Heart left ventricle (tissue), 13 donors: ENCODE measurements at regions not wholly inside any gene's neighbourhood (a gene's known extent, or its start where the extent isn't known, plus 50 kb on each side); places are given as distances from the start of the nearest gene placed in this dataset.

Experiments
- CTCF ChIP-seq, 12 donors: fragments of 200-600 bp; sonication (generic) in 4 of 12; IDR thresholded peaks; one replicate each; pipeline versions ENCODE4 v1.5.0 to v1.8.0; 2018 to 2022; ENCODE audit warnings: antibody characterized with exemption in 12 of 12, mild to moderate bottlenecking in 5 of 12
- POLR2A ChIP-seq, 2 donors: fragments of 450-650 bp; IDR thresholded peaks; one replicate each; pipeline ENCODE4 v1.6.1; 2017; ENCODE audit warnings: antibody characterized with exemption in 2 of 2, mild to moderate bottlenecking in 2 of 2, moderate library complexity in 2 of 2
- donor health status: ischemic (EF 13 %, LVEDD 7.1; RV severe dilation, severe dysfunction).
- donor health status: DM: no; HTN: yes; CAD: no.
- donor health status: DM: no; HTN: no; CAD: no.
- donor health status: ischemic (EF 25% LVEDD 6.9; RV normal size, moderate dysfunction).
- donor health status: ischemic (EF 25% LVEDD 5.7; RV mildly dilated, moderate dysfunction).
- donor health status: ischemic (EF 35%, LVEDD 5.7; RV mildly dilated, moderate dysfunction).
- donor health status: nonischemic (EF 11% LVEDD 7.7; RV severe dilation, severe dysfunction).
- donor health status: DM: yes; HTN: yes; CAD: no.
- donor health status: PGD.
- donor health status: ischemic (EF 29% LVEDD 5.4; RV normal size, mild dysfunction).
- donor health status: nonischemic (EF 23%, LVEDD 6.1; RV moderate dilation, normal function).

GRCh38 chr10:10618139-10618538, 399.5 kb upstream of the CELF2 start:
- no peak for TF ChIP-seq CTCF (IDR thresholded peaks at IDR 0.05)
- TF ChIP-seq POLR2A (IDR thresholded peaks at IDR 0.05): no peak
